HG02759 (cell line): ENCODE measurements at regions not wholly inside any gene's neighbourhood (a gene's known extent, or its start where the extent isn't known, plus 50 kb on each side); places are given as distances from the start of the nearest gene placed in this dataset.

Source experiments
- ATAC-seq: cut with Tn5 transposase; IDR thresholded peaks from one replicate; pipeline ENCODE4 v1.9.1; 2021; ENCODE audit warnings: mild to moderate bottlenecking, moderate library complexity; ENCODE audit not compliant: unreplicated experiment

DNA sequence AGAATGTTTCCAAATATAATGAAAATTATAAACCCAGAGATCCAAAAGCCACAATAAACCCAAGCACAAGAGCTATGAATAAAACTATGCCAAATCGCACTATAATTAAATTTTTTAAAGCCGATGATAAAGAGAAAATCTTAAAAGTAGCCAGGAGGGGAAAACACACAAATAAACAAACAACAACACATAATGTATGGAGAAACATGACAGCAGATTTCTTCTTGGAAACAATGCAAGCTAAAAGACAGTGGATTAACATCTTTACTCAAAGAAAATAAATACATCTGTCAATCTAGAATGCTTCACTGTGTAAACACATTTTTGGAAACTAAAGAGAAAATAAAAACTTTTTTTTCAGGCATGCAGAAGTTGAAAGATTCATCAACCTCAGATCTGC is 53.0 kb upstream of the SMOX start:
- ATAC-seq = no peak

DNA sequence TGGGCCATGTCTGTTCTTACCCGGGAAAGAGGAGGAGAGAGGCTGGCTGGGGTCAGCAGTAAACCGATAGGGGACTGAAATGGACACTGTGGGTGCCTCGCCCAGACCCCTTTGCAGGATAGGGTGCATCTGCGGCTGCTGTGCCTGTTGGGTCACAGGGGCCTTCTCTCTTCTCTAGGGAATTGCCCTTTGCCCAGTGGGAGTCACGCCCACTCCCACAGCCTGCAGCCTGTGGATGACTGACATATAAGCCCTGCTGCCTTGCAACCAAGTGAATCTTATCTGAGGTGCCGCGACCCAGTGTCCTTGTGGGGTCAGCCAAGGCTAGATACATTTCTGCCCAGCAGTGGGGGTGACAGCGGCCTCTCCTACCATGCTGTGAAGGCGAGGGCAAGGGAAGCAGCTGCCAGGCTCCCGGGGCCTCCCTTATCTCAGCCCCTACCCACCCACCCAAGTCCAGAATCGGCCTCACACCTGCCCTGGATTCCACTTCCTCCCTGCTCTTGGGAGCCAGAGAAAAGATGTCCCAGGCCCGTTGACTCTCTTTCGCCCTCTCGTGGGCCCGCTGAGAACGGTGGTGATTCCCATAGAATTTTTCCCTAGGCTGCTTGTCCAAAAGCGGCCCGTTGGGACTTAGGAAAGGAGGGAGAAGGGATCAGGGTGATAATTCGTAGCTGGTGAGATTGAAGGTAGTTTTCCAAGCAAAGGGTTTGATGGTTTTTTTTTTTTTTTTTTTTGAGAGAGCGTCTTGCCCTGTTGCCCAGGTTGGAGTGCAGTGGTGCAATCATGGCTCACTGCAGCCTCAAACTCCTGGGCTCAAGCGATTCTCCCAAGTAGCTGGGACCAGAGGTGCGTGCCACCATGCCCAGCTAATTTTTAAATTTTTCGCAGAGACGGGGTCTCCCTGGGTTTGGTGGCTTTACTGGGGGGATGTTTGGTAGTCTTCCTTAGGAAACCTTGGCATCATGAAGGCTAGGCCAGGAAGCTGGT is 56.8 kb upstream of the SMOX start:
- ATAC-seq = no peak

DNA sequence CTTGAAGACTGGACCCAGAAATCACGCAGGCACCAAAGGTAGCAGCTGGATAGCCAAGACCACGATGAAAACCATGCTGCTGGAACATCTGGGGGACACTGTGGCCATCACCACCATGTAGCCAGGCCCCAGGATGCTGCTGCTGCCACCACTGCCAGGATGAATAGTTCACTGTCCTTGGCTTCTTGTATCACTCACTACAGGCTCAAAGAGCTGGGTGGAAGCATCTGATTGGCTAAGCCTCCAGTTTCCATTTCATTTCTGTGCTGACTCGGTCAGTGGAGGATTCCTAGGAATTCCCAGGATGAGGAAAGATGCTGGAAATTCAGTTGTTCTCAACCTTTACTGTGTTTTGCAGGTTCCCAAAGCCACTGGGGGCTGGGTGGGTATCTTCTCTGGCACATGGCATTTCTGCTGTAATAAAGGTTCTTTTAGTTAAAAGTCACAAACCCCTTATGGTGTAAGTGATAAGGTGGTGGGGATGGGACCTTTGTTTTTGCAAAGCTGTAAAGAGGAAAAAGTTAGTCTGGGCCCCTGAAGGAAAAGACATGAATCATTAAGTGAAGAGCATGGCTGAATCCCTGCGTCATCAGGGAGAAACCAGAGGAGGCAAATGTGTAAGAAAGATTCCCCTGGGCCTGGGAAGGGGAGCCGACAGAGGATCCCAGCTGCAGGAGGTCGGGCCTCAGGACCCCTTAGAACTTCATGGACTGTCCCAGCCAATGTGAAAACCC is 57.7 kb upstream of the SMOX start:
- ATAC-seq = no peak

GRCh38 chr20:4089756-4090487 is 58.7 kb upstream of the SMOX start:
- no peak for ATAC-seq

- no peak for ATAC-seq
Measured at GRCh38 chr20:4088766-4089165, 59.9 kb upstream of the SMOX start.

- ATAC-seq = no peak
Measured at GRCh38 chr20:4087923-4088322, 60.7 kb upstream of the SMOX start.

DNA sequence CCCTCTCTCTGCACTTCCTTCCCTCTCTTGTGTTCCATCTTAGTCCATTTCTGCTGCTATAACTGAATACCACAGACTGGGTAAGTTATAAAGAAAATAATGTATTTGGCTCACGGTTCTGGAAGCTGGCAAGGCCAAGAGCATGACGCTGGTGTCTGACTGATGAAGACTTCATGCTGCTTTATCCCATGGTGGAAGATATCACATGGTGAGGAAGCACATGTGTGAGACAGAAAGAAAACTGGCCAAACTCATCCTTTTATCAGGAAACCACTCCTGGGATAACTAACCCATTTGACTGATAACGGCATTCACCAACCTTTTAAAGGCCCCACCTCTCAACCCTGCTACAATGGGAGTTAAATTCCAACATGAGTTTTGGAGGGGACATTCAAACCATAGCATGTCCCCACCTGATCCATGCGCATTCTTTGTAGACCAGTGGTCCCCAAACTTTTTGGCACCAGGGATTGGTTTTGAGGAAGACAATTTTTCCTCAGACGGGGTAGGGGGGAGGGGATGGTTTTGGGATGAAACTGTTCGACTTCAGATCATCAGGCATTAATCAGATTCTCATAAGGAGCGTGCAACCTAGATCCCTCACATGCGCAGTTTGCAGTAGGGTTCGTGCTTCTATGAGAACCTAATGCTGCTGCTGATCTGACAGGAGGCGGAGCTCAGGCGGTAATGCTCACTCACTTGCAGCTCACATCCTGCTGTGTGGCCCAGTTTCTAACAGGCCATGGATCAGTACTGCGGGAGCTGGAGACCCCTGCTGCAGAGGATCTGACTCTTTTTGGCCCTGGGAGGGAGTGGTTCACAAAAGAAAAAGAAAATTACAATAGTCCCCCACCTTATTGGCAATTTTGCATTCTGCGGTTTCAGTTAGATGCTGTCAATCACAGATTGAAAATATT is 61.6 kb upstream of the SMOX start:
- ATAC-seq = no peak

- no peak for ATAC-seq
Measured at GRCh38 chr20:4084721-4085120, 63.9 kb upstream of the SMOX start.

DNA sequence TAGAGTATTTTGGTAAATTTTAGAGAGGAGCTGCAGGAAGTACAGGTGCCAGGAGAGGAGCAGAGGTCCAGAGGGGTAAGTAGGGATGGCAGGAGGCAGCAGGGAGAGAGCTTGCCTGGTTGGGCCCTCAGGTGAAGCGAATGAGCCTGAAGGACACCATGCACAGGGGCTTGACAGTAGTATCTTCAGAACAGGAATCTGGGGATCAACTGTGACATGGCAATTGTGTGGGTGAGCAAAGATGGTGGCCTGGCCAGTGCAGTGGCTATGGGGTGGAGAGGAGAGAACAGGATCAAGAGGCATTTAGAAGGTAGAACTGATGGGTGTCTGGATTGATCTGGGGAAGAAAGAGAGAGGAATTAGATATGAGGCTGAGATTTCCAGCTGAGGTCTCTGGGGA is 64.5 kb upstream of the SMOX start:
- no peak for ATAC-seq

GRCh38 chr20:4083098-4083865 is 65.3 kb upstream of the SMOX start:
- no peak for ATAC-seq

- ATAC-seq = peak; percentile 51
Measured at GRCh38 chr20:4082406-4083097, 66.1 kb upstream of the SMOX start.

- ATAC-seq = no peak
Measured at GRCh38 chr20:4081421-4081820, 66.1 kb upstream of the RNF24 start.

GRCh38 chr20:4076671-4077070 is 61.3 kb upstream of the RNF24 start:
- no peak for ATAC-seq

DNA sequence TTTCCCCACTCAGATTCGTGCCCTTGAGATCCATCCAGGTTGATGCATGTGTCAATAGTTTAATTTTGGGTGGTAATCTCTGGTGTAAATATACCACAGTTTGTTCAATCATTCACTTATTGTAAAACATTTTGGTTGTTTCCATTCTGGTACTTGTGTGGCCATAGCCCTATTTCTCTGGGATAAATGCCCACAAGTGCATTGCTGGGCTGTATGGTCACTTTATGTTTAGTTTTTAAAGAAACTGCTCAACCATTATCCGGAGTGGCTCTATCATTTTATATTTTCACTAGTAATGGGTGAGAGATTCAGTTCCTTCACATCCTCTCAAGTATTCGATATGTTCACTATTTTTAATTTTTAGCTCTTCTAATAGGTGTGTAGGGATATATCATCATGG is 60.7 kb upstream of the RNF24 start:
- no peak for ATAC-seq

GRCh38 chr20:4074877-4075455 is 59.6 kb upstream of the RNF24 start:
- no peak for ATAC-seq

DNA sequence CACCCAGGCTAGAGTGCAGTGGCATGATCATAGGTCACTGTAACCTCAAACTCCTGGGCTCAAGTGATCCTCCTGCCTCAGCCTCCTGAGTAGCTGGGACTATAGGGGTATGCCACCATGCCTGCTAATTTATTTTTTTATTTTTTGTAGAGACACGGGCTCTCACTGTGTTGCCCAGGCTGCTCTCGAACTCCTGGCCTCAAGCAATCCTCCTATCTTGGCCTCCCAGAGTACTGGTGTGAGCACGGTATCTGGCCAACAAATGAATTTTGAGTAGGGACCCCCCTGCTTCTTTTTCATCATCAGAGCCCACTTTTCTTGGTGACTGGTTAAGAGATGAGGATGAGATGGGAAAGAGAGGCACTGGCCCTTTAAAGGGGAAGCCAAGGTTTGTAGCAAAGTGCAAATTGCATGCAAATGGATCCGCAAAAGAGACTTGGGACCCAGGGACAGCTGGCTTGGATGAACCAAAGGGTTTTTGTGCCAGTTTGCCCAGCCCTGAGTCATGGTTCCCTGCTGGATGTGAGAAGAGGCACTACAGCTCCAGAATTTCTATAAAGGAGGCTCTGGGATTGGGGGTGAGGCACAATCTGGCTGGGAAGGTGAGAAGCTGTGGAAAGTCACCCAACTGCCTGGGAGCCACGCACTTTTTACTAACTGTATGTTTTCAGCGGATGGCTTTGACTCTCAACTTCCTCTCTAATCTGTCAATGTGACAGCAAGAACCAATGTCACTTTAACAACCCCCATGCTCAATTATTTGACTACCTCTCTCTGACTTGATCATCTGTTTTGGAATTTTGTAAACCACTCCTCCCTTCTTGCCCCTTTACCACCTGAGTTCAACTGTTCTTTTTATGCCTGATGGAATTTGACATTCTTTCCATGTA is 58.7 kb upstream of the RNF24 start:
- no peak for ATAC-seq

DNA sequence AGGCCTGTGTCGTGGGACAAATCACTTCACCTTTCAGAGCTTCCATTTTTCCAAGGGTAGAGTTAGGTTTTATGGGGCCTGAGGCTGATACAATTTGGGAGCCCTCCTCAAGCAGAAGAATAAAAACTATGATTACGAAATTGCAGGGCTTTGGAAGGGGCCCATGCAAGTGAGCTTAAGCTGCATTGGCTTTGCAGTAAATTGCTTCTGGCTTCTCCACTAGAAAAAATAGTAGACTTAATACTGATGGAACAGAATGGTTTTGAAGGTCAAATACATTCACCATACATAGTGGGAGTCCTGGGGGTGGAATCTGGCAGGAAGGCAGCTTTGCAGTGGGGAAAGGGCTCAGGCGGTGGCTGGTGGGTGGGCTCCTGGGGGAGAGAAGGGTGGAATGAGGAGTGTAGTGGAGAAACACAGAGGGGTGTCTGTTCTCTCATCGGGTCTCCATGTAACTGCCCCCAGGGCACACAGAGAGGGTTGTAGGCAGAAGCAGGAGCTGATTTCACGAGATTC is 55.9 kb upstream of the RNF24 start:
- no peak for ATAC-seq
